ENCODE measurements at regions not wholly inside any gene's neighbourhood (a gene's known extent, or its start where the extent isn't known, plus 50 kb on each side); places are given as distances from the start of the nearest gene placed in this dataset.

DNA sequence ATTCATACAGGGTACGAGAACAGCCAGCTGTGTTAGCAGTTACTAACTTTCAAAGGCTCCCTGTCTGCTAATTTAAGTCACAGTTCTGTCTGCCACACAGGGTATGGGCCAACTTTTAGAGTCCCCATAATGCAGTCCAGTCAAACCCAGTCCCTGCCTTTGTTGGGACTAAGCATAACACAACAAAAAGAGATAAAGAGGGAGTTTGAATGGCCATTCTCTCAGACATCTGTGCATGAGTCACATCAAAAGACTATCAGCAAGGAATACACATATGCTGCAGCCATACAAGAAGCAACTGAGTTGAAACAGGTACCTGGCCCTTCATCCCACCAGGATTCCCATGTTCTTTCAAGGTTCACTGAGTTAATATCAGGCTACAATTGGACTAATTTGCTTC is 744.5 kb upstream of the C9orf72 start:
- TF ChIP-seq, protein P1, sequence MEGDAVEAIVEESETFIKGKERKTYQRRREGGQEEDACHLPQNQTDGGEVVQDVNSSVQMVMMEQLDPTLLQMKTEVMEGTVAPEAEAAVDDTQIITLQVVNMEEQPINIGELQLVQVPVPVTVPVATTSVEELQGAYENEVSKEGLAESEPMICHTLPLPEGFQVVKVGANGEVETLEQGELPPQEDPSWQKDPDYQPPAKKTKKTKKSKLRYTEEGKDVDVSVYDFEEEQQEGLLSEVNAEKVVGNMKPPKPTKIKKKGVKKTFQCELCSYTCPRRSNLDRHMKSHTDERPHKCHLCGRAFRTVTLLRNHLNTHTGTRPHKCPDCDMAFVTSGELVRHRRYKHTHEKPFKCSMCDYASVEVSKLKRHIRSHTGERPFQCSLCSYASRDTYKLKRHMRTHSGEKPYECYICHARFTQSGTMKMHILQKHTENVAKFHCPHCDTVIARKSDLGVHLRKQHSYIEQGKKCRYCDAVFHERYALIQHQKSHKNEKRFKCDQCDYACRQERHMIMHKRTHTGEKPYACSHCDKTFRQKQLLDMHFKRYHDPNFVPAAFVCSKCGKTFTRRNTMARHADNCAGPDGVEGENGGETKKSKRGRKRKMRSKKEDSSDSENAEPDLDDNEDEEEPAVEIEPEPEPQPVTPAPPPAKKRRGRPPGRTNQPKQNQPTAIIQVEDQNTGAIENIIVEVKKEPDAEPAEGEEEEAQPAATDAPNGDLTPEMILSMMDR (IDR thresholded peaks at IDR 0.05) = no peak
- TF ChIP-seq, protein P2, sequence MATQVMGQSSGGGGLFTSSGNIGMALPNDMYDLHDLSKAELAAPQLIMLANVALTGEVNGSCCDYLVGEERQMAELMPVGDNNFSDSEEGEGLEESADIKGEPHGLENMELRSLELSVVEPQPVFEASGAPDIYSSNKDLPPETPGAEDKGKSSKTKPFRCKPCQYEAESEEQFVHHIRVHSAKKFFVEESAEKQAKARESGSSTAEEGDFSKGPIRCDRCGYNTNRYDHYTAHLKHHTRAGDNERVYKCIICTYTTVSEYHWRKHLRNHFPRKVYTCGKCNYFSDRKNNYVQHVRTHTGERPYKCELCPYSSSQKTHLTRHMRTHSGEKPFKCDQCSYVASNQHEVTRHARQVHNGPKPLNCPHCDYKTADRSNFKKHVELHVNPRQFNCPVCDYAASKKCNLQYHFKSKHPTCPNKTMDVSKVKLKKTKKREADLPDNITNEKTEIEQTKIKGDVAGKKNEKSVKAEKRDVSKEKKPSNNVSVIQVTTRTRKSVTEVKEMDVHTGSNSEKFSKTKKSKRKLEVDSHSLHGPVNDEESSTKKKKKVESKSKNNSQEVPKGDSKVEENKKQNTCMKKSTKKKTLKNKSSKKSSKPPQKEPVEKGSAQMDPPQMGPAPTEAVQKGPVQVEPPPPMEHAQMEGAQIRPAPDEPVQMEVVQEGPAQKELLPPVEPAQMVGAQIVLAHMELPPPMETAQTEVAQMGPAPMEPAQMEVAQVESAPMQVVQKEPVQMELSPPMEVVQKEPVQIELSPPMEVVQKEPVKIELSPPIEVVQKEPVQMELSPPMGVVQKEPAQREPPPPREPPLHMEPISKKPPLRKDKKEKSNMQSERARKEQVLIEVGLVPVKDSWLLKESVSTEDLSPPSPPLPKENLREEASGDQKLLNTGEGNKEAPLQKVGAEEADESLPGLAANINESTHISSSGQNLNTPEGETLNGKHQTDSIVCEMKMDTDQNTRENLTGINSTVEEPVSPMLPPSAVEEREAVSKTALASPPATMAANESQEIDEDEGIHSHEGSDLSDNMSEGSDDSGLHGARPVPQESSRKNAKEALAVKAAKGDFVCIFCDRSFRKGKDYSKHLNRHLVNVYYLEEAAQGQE (IDR thresholded peaks at IDR 0.05; ENCODE audit: insufficient read depth in 1 of 2, low read depth in 2 of 2, low read length in 1 of 2) = no peak
- no peak for TF ChIP-seq POLR2AphosphoS5 (IDR thresholded peaks at IDR 0.05; ENCODE audit: low read depth, low read length)
